H9 (cell line): ENCODE measurements at regions not wholly inside any gene's neighbourhood (a gene's known extent, or its start where the extent isn't known, plus 50 kb on each side); places are given as distances from the start of the nearest gene placed in this dataset.

Source experiments
- DNase-seq: peaks from one replicate; pipeline ENCODE4 v3.0.0-alpha.2; 2017
- H2AFZ ChIP-seq: one replicate; pipeline ENCODE4 v1.6.1; 2013; ENCODE audit warnings: mild to moderate bottlenecking, low read length, control low read depth, moderate library complexity
- H2AK5ac ChIP-seq: 2 replicates; pipeline ENCODE4 v1.6.1; 2013; ENCODE audit warnings: low read length, control low read depth, mixed read lengths; ENCODE audit not compliant: insufficient read length
- H2BK120ac ChIP-seq: one replicate; pipeline ENCODE4 v1.6.1; 2013; ENCODE audit warnings: low read depth, mild to moderate bottlenecking, low read length, control low read depth, inconsistent platforms; ENCODE audit not compliant: poor library complexity, severe bottlenecking
- H2BK12ac ChIP-seq: 2 replicates; pipeline ENCODE4 v1.6.1; 2013; ENCODE audit warnings: low read length, control low read depth, mixed read lengths, low read depth; ENCODE audit not compliant: insufficient read length
- H2BK15ac ChIP-seq: 2 replicates; pipeline ENCODE4 v1.6.1; 2013; ENCODE audit warnings: low read depth, low read length, control low read depth
- H2BK20ac ChIP-seq: one replicate; pipeline ENCODE4 v1.6.1; 2013; ENCODE audit warnings: low read depth, mild to moderate bottlenecking, low read length, control low read depth, inconsistent platforms; ENCODE audit not compliant: poor library complexity, severe bottlenecking
- H2BK5ac ChIP-seq: 2 replicates; pipeline ENCODE4 v1.6.1; 2013; ENCODE audit warnings: low read length, control low read depth, mixed read lengths; ENCODE audit not compliant: insufficient read length
- H3K14ac ChIP-seq: 2 replicates; pipeline ENCODE4 v1.6.1; 2013; ENCODE audit warnings: low read length, control low read depth; ENCODE audit not compliant: insufficient read depth
- H3K18ac ChIP-seq: 2 replicates; pipeline ENCODE4 v1.6.1; 2013; ENCODE audit warnings: low read depth, mild to moderate bottlenecking, mixed read lengths, low read length, control low read depth; ENCODE audit not compliant: insufficient read length
- H3K23ac ChIP-seq: 2 replicates; pipeline ENCODE4 v1.6.1; 2013; ENCODE audit warnings: low read length, control low read depth, mixed read lengths, low read depth; ENCODE audit not compliant: insufficient read length
- H3K23me2 ChIP-seq: 2 replicates; pipeline ENCODE4 v1.6.1; 2013; ENCODE audit warnings: low read depth, mild to moderate bottlenecking, mixed read lengths, low read length, control low read depth; ENCODE audit not compliant: insufficient read length, poor library complexity, severe bottlenecking
- H3K27ac ChIP-seq: 2 replicates; pipeline ENCODE4 v1.5.1; 2013; ENCODE audit warnings: low read length, control low read depth, mixed read lengths, low read depth; ENCODE audit not compliant: insufficient read length
- H3K27me3 ChIP-seq: 2 replicates; pipeline ENCODE4 v1.6.1; 2013; ENCODE audit warnings: low read length, control low read depth, inconsistent platforms; ENCODE audit not compliant: insufficient read depth
- H3K4ac ChIP-seq: 2 replicates; pipeline ENCODE4 v1.6.1; 2013; ENCODE audit warnings: low read depth, mild to moderate bottlenecking, control low read depth, inconsistent platforms, low read length, moderate library complexity
- H3K4me1 ChIP-seq: 2 replicates; pipeline ENCODE4 v1.6.1; 2013; ENCODE audit warnings: low read length, control low read depth, inconsistent platforms; ENCODE audit not compliant: insufficient read depth
- H3K4me2 ChIP-seq: 2 replicates; pipeline ENCODE4 v1.6.1; 2013; ENCODE audit warnings: low read length, control low read depth, mixed read lengths; ENCODE audit not compliant: insufficient read length, insufficient read depth
- H3K56ac ChIP-seq: 2 replicates; pipeline ENCODE4 v1.6.1; 2013; ENCODE audit warnings: low read depth, mild to moderate bottlenecking, mixed read lengths, low read length, control low read depth; ENCODE audit not compliant: insufficient read length
- H3K79me1 ChIP-seq: 2 replicates; pipeline ENCODE4 v1.6.1; 2013; ENCODE audit warnings: low read depth, mild to moderate bottlenecking, moderate library complexity, low read length, control low read depth, inconsistent platforms; ENCODE audit not compliant: insufficient read depth, poor library complexity, severe bottlenecking
- H3K79me2 ChIP-seq: 2 replicates; pipeline ENCODE4 v1.6.1; 2013; ENCODE audit warnings: low read length, control low read depth, inconsistent platforms; ENCODE audit not compliant: insufficient read depth
- H3K9ac ChIP-seq: 2 replicates; pipeline ENCODE4 v1.6.1; 2013; ENCODE audit warnings: low read length, control low read depth, mixed read lengths; ENCODE audit not compliant: insufficient read length; ENCODE audit errors: extremely low read depth
- H3K9me3 ChIP-seq: one replicate; pipeline ENCODE4 v1.6.1; 2013; ENCODE audit warnings: low read depth, low read length, inconsistent platforms; ENCODE audit not compliant: control insufficient read depth
- H3T11ph ChIP-seq: one replicate; pipeline ENCODE4 v1.6.1; 2013; ENCODE audit warnings: mild to moderate bottlenecking, low read length, control low read depth, inconsistent platforms
- H4K20me1 ChIP-seq: one replicate; pipeline ENCODE4 v1.6.1; 2013; ENCODE audit not compliant: control insufficient read depth, insufficient read length, insufficient read depth
- H4K5ac ChIP-seq: 2 replicates; pipeline ENCODE4 v1.6.1; 2013; ENCODE audit warnings: low read depth, mild to moderate bottlenecking, mixed read lengths, low read length, control low read depth; ENCODE audit not compliant: insufficient read length
- H4K8ac ChIP-seq: replicated peaks from 2 replicates; pipeline ENCODE4 v1.6.1; 2013; ENCODE audit warnings: low read length, control low read depth, mixed read lengths, low read depth; ENCODE audit not compliant: insufficient read length
- H4K91ac ChIP-seq: 2 replicates; pipeline ENCODE4 v1.6.1; 2013; ENCODE audit warnings: low read depth, mild to moderate bottlenecking, moderate library complexity, mixed read lengths, low read length, control low read depth; ENCODE audit not compliant: insufficient read length
- H3K27ac Mint-ChIP-seq, 3 experiments: 2 replicates in 2 of 3; 3 replicates in 1 of 3; pipeline ENCODE4 v1.8.0; 2020 to 2021; ENCODE audit warnings: mixed read lengths in 3 of 3, mild to moderate bottlenecking in 1 of 3, moderate library complexity in 1 of 3
- H3K27me3 Mint-ChIP-seq: 2 replicates; pipeline ENCODE4 v1.8.0; 2021; ENCODE audit warnings: low read depth, mild to moderate bottlenecking, moderate library complexity, mixed read lengths
- H3K36me3 Mint-ChIP-seq, 3 experiments: 2 replicates in 2 of 3; 3 replicates in 1 of 3; pipeline ENCODE4 v1.8.0; 2020 to 2021; ENCODE audit warnings: low read depth in 3 of 3, mixed read lengths in 3 of 3; ENCODE audit not compliant: insufficient read depth in 1 of 3
- H3K4me1 Mint-ChIP-seq, 2 experiments: 2 replicates each; pipeline ENCODE4 v1.8.0; 2020; ENCODE audit warnings: mixed read lengths in 2 of 2
- H3K4me3 Mint-ChIP-seq, 2 experiments: 2 replicates in 1 of 2; 3 replicates in 1 of 2; pipeline ENCODE4 v1.8.0; 2020 to 2021; ENCODE audit warnings: mild to moderate bottlenecking in 2 of 2, mixed read lengths in 2 of 2, moderate library complexity in 1 of 2
- H3K9me3 Mint-ChIP-seq, 2 experiments: 2 replicates in 1 of 2; 3 replicates in 1 of 2; pipeline ENCODE4 v1.8.0; 2020; ENCODE audit warnings: mild to moderate bottlenecking in 2 of 2, mixed read lengths in 2 of 2, moderate library complexity in 1 of 2
- WGBS: extraction: QIAGEN DNeasy Blood & Tissue Kit; methylation state at CpG from one replicate; pipeline ENCODE4 v1.1.7; 2013; ENCODE audit warnings: missing lambda C conversion rate, low lambda C conversion rate, mixed read lengths; ENCODE audit not compliant: insufficient read length; ENCODE audit errors: extremely low coverage; 5-methylcytosine and 5-hydroxymethylcytosine counted together
- TF ChIP-seq, protein P1 (sequence below): fragments of 200-600 bp; sonication (generic); conservative IDR thresholded peaks from 3 replicates; pipeline ENCODE4 v1.8.0; 2021; ENCODE audit warnings: antibody characterized with exemption, mild to moderate bottlenecking

DNA sequence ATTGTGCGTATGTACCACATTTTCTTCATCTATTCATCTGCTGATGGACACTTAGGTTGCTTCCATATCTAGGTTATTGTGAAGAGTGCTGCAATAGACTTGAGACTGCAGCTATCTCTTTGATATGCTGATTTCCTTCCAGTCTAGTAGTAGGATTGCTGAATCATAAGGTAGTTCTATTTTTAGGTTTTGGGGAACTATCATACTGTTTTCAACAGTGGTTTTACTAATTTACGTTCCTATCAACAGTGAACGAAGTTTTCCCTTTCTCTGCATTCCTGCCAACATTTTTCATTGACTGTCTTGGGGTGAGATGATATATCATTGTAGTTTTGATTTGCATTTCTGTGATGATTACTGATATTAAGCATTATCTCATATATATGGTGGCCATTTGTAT, 482.2 kb downstream of the SLC16A7 start:
- Histone ChIP-seq H3K27me3 (no peaks in the 10 kb centered on the region), H2BK120ac (no peak overlapping the region), H3K79me2 (no peaks in the 10 kb centered on the region), H3K23me2 (no peaks in the 10 kb centered on the region), H3K4me2 (no peak overlapping the region), H3K9ac (no peak overlapping the region), H3K23ac (no peak overlapping the region), H2AK5ac (no peak overlapping the region), H3K4me1 (no peaks in the 10 kb centered on the region), H3K9me3 (no peaks in the 10 kb centered on the region), H2AFZ (no peak overlapping the region), H4K8ac (no peak overlapping the region), H3K79me1 (no peaks in the 10 kb centered on the region), H3K56ac (no peak overlapping the region), H4K91ac (no peak overlapping the region), H2BK5ac (no peak overlapping the region), H3K18ac (no peak overlapping the region), H4K5ac (no peak overlapping the region), H2BK15ac (no peak overlapping the region), H3K14ac (no peak overlapping the region), H3T11ph (no peak overlapping the region), H2BK12ac (no peak overlapping the region), H2BK20ac (no peak overlapping the region), H3K4ac (no peak overlapping the region), H3K27ac (no peak overlapping the region), H4K20me1 (no peaks in the 10 kb centered on the region)
- Mint-ChIP-seq H3K27ac (no peak overlapping the region), H3K36me3 (peaks cover 0 to 11% (median 0%) of the 10 kb centered on the region in 3 experiments; a peak in 2 of 7 replicates), H3K4me1 (peaks cover 5 to 12% of the 10 kb centered on the region in 2 experiments), H3K9me3 (no peaks in the 10 kb centered on the region; a peak in 3 of 5 replicates), H3K27me3 (no peaks in the 10 kb centered on the region), H3K4me3 (no peak overlapping the region)
- WGBS: no CpG with 5 or more reads among the region's 3 CpGs
- no peak for DNase-seq
- TF ChIP-seq, protein P1, sequence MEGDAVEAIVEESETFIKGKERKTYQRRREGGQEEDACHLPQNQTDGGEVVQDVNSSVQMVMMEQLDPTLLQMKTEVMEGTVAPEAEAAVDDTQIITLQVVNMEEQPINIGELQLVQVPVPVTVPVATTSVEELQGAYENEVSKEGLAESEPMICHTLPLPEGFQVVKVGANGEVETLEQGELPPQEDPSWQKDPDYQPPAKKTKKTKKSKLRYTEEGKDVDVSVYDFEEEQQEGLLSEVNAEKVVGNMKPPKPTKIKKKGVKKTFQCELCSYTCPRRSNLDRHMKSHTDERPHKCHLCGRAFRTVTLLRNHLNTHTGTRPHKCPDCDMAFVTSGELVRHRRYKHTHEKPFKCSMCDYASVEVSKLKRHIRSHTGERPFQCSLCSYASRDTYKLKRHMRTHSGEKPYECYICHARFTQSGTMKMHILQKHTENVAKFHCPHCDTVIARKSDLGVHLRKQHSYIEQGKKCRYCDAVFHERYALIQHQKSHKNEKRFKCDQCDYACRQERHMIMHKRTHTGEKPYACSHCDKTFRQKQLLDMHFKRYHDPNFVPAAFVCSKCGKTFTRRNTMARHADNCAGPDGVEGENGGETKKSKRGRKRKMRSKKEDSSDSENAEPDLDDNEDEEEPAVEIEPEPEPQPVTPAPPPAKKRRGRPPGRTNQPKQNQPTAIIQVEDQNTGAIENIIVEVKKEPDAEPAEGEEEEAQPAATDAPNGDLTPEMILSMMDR: no peak
